Stimulated activated CD4-positive, alpha-beta T cell treated with anti-CD3 and anti-CD28 coated beads, Interleukin-4, amount 100 ng/mL, for 24 hours (primary cell): ENCODE measurements at regions not wholly inside any gene's neighbourhood (a gene's known extent, or its start where the extent isn't known, plus 50 kb on each side); places are given as distances from the start of the nearest gene placed in this dataset.

ENCODE experiments used
- DNase-seq: peaks from one replicate; pipeline ENCODE4 v3.0.0-alpha.2; 2020

- no peak for DNase-seq
Observed at GRCh38 chr15:95095250-95095649, 863.9 kb downstream of the MCTP2 start.

GRCh38 chr15:95096651-95097050 is 865.3 kb downstream of the MCTP2 start:
- no peak for DNase-seq

GRCh38 chr15:95097361-95097760 is 866.0 kb downstream of the MCTP2 start:
- no peak for DNase-seq

- DNase-seq = no peak
Observed at GRCh38 chr15:95105229-95105628, 873.9 kb downstream of the MCTP2 start.

GRCh38 chr15:95106801-95107200 is 875.4 kb downstream of the MCTP2 start:
- no peak for DNase-seq

GRCh38 chr15:95108673-95109072 is 877.3 kb downstream of the MCTP2 start:
- DNase-seq = no peak

- DNase-seq = no peak
Observed at GRCh38 chr15:95111969-95112368, 880.6 kb downstream of the MCTP2 start.

- no peak for DNase-seq
Observed at GRCh38 chr15:95113041-95113440, 881.7 kb downstream of the MCTP2 start.

GRCh38 chr15:95119041-95119610 is 887.8 kb downstream of the MCTP2 start:
- no peak for DNase-seq

- DNase-seq = no peak
Observed at GRCh38 chr15:95120595-95120994, 889.2 kb downstream of the MCTP2 start.

GRCh38 chr15:95121191-95121590 is 889.8 kb downstream of the MCTP2 start:
- no peak for DNase-seq

- DNase-seq = no peak
Observed at GRCh38 chr15:95125803-95126202, 894.4 kb downstream of the MCTP2 start.

- DNase-seq = no peak
Observed at GRCh38 chr15:95127356-95127755, 896.0 kb downstream of the MCTP2 start.

GRCh38 chr15:95129574-95129973 is 898.2 kb downstream of the MCTP2 start:
- DNase-seq = no peak

- no peak for DNase-seq
Observed at GRCh38 chr15:95131131-95131556, 899.8 kb downstream of the MCTP2 start.

- DNase-seq = no peak
Observed at GRCh38 chr15:95132774-95133173, 901.4 kb downstream of the MCTP2 start.

GRCh38 chr15:95134431-95135110 is 903.2 kb downstream of the MCTP2 start:
- no peak for DNase-seq

GRCh38 chr15:95138604-95139270 is 907.4 kb downstream of the MCTP2 start:
- no peak for DNase-seq

GRCh38 chr15:95141486-95141885 is 910.1 kb downstream of the MCTP2 start:
- no peak for DNase-seq

GRCh38 chr15:95142531-95142930 is 911.2 kb downstream of the MCTP2 start:
- no peak for DNase-seq

- DNase-seq = no peak
Observed at GRCh38 chr15:95146481-95146880, 915.1 kb downstream of the MCTP2 start.

- DNase-seq = no peak
Observed at GRCh38 chr15:95148183-95148582, 916.8 kb downstream of the MCTP2 start.

GRCh38 chr15:95149036-95149435 is 917.7 kb downstream of the MCTP2 start:
- no peak for DNase-seq

- DNase-seq = no peak
Observed at GRCh38 chr15:95149771-95150170, 918.4 kb downstream of the MCTP2 start.
